K562 (cell line): ENCODE measurements at regions not wholly inside any gene's neighbourhood (a gene's known extent, or its start where the extent isn't known, plus 50 kb on each side); places are given as distances from the start of the nearest gene placed in this dataset.

Source experiments
- TAF7 ChIP-seq: fragments of 450-650 bp; IDR thresholded peaks from 2 replicates; pipeline ENCODE4 v1.6.1; 2016; ENCODE audit warnings: missing genetic modification characterization, missing compliant biosample characterization
- TF ChIP-seq, protein P1 (sequence below), 2 experiments: fragments of 450-650 bp in 1 of 2; sonication (generic) in 1 of 2; formaldehyde crosslinking in 1 of 2; IDR thresholded peaks in 1 of 2; conservative IDR thresholded peaks in 1 of 2; 2 replicates each; pipeline versions ENCODE4 v1.6.1 to v1.8.1; 2016 to 2023; ENCODE audit warnings: mild to moderate bottlenecking in 2 of 2, moderate library complexity in 2 of 2, inconsistent platforms in 1 of 2, missing genetic modification reagents in 1 of 2
- TF ChIP-seq, protein P2 (sequence below): IDR thresholded peaks from 2 replicates; pipeline ENCODE4 v1.6.1; 2012; ENCODE audit warnings: low read depth, low read length, improper control_type of control experiment, borderline replicate concordance

DNA sequence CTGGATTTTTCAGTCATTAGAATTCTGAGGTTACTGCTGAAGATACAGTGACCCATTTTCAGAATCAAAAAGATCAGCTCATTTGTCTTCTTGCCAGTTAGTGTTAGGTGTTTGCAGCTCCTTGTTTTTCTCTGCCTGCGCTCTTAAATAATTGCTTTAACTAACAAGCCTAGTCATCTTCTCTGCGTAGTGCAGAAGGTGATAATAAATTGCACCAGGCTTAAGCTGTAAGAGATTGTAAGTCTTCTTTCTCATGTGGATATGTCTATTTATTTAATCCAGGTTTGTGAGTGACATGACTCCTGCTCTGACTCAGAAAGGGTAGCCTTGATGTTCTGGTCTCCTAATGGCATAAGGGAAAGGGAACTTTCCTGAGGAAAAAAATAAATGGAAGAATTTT, 167.2 kb downstream of the CEP135 start:
- TF ChIP-seq, protein P1, sequence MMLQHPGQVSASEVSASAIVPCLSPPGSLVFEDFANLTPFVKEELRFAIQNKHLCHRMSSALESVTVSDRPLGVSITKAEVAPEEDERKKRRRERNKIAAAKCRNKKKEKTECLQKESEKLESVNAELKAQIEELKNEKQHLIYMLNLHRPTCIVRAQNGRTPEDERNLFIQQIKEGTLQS (IDR thresholded peaks at IDR 0.05): no peak
- TF ChIP-seq, protein P1 (CRISPR knock-in tag; conservative IDR thresholded peaks at IDR 0.05): no peak
- TF ChIP-seq, protein P2, sequence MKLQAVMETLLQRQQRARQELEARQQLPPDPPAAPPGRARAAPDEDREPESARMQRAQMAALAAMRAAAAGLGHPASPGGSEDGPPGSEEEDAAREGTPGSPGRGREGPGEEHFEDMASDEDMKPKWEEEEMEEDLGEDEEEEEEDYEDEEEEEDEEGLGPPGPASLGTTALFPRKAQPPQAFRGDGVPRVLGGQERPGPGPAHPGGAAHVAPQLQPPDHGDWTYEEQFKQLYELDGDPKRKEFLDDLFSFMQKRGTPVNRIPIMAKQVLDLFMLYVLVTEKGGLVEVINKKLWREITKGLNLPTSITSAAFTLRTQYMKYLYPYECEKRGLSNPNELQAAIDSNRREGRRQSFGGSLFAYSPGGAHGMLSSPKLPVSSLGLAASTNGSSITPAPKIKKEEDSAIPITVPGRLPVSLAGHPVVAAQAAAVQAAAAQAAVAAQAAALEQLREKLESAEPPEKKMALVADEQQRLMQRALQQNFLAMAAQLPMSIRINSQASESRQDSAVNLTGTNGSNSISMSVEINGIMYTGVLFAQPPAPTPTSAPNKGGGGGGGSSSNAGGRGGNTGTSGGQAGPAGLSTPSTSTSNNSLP: no peak
- no peak for TF ChIP-seq TAF7 (tag)
